ENCODE measurements at regions not wholly inside any gene's neighbourhood (a gene's known extent, or its start where the extent isn't known, plus 50 kb on each side); places are given as distances from the start of the nearest gene placed in this dataset.
"Not testable (repeated sequence)": the region's sequence is repeated elsewhere in the genome, so short reads cannot be mapped to it uniquely, and the experiment has no call there.

DNA sequence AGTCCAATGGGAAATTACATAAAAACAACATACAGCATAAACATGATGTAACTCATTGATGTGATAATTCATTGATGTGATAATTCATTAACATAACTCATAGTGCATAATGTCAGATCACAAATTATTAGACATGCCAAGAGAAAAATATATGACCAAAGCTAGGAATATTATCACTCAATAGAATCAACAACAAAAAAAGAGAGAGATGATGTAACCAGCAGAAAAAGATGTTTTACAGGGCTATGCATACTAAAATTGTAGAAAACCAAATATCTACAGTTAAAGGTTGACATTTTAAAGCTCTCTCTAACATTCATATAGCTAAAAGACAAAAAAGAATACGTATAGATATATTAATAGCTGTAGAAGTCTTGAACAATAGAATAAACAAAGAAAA is 1067.2 kb upstream of the ADGRB3 start:
- DNase-seq (ENCODE audit: low spot score), result no peak
- in situ Hi-C loops (cut with HindIII; ENCODE audit: low sequenced_read_pairs), result no loop called here

DNA sequence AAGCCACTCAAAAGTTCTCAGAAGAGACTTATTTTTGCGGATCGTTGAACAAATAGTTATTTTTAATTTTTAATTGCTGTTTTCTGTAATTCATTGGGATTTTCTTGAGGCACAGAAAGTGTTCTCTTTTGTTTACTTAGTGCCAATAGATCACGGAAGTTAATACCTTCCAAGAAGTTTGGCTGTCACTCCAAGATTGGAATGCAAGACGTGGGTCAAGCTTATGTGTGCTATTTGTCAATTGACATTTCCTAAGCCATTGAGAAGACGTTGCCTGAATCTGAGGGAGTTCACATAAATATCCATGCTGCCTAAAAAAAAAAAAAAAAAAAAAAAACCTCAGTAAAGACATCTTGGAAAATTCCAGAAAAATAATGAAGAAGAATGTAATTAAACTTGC is 1071.4 kb upstream of the ADGRB3 start:
- in situ Hi-C loops (cut with HindIII; ENCODE audit: low sequenced_read_pairs), result no loop called here
- DNase-seq (ENCODE audit: low spot score), result no peak

DNA sequence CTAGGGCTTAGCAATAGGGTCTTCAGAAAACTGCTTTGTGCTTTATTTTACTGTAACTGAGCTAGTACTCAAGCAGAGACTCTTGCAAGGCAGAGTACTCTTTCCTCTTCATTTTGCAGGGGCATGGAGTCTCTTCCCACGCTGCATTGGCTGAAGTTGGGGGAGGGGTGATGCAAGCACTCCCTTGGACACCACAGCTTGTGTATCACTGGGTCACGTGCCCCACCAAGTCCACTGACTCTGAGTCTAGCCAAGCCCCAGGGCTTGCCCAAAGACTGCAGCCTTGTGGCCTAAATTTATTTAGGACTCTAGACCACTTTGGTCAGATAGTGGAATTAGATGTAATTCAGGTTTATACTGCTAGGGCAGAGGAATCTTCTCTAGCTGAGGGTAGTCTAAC is 1075.0 kb upstream of the ADGRB3 start:
- in situ Hi-C loops (cut with HindIII; ENCODE audit: low sequenced_read_pairs), result no loop called here
- no peak for DNase-seq (ENCODE audit: low spot score)

DNA sequence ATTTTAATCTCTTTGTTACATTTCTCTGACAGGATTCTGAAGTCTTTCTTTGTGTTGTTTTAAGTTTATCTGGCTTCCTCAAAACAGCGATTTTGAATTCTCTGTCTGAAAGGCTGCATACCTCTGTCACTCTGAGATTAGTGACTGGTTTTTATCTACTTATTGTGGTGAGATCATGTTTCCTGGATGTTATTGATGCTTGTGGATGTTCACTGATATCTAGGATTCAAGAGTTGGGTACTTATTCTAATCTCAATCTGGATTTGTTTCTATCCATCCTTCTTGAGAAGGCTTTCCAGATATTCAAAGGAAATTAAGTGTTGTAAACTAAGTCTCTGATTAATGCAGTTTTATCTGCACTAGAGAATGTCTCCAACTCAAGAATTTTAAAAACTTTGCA is 1076.1 kb upstream of the ADGRB3 start:
- DNase-seq (ENCODE audit: low spot score), result no peak
- in situ Hi-C loops (cut with HindIII; ENCODE audit: low sequenced_read_pairs), result no loop called here

DNA sequence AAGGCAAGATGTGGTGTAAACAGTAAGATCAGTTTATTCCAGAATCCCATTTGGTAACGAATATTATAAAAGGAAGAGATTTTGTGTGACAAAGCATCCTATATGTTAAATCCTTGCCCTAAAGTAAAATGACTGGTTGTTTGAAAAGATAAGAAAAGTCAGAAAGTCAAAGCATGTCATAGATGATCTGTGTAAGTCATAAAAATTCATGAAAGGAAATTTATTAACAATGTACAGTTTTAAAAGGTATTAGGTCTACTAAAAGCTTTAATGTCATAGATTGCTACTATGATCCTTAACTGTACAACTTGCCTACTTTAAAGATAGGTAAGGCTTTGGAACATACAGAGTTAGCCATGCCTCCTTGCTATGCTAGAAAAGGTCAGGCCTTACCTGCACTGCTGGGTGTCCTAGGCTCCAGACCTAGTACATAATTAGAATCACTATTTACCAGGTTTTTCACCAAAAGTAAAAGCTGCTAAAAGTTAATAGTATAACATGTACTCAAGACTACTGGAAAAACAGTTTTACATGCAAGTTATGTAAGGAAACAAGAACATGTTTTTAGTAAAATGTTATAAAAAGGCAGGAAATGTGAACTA is 1090.1 kb upstream of the ADGRB3 start:
- DNase-seq (ENCODE audit: low spot score), result no peak
- in situ Hi-C loops (cut with HindIII; ENCODE audit: low sequenced_read_pairs), result no loop called here

DNA sequence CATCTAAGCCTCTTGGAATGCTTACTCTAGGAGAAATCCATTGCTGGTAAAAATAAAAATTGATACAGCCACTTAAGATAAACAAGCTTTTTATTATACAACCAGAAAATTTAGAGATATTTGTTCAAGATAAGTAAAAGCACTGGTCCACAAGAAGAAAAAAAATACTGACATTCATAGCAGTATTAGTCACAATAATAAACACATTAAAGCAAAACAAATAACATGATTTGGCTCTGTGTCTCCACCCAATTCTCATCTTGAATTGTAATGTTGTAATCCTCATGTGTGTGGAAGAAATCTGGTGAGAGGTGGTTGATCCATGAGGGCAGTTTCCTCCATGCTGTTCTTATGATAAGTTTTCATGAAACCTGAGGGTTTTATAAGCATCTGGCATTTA is 1093.5 kb upstream of the ADGRB3 start:
- in situ Hi-C loops (cut with HindIII; ENCODE audit: low sequenced_read_pairs), result no loop called here
- no peak for DNase-seq (ENCODE audit: low spot score)

DNA sequence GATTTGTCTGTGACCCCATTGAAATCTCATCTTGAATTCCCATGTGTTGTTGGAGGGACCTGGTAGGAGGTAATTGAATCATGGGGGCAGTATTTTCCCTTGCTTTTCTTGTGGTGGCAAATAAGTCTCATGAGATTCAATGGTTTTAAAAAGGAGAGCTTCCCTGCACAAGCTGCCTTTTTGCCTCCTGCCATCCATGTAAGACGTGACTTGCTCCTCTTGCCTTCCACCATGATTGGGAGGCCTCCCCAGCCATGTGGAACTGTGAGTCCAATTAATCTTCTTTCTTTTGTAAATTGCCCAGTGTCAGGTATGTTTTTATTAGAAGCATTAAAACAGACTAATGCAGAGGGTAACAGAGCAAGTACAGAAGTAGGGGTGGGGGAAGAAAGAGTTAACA is 1097.0 kb upstream of the ADGRB3 start:
- in situ Hi-C loops (cut with HindIII; ENCODE audit: low sequenced_read_pairs), result no loop called here
- DNase-seq (ENCODE audit: low spot score), result no peak

DNA sequence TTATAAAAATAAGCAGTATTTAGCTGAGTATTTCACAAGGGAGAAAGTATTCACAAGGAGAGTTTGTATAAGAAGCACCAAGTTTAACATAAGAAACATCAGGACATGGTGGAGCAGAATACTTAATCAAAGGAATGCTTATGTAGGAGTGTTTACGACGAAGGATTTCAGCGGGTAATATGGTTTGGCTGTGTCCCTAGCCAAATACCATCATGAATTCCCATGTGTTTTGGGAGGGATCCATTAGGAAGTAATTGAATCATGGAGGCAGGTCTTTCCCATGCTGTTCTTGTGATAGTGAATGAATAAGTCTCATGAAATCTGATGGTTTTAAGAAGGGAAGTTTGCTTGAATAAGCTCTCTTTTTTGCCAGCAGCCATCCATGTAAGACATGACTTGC is 1099.1 kb upstream of the ADGRB3 start:
- in situ Hi-C loops (cut with HindIII; ENCODE audit: low sequenced_read_pairs), result no loop called here
- no peak for DNase-seq (ENCODE audit: low spot score)

DNA sequence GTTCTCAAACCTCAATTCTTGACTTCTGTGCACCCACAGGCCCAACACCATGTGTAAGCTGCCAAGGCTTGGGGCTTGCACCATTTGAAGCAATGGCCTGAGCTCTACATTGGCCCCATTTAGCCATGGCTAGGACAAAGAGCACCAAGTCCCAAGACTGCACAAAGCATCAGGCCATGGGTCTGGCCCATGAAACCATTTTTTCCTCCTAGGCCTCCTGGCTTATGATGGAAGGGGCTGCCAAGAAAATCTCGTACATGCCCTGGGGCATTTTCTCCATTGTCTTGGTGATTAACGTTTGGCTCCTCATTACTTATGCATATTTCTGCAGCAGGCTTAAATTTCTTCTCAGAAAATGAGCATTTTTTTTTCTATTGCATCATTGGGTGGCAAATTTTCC is 1128.7 kb upstream of the ADGRB3 start:
- in situ Hi-C loops (cut with HindIII; ENCODE audit: low sequenced_read_pairs), result no loop called here
- no peak for DNase-seq (ENCODE audit: low spot score)

DNA sequence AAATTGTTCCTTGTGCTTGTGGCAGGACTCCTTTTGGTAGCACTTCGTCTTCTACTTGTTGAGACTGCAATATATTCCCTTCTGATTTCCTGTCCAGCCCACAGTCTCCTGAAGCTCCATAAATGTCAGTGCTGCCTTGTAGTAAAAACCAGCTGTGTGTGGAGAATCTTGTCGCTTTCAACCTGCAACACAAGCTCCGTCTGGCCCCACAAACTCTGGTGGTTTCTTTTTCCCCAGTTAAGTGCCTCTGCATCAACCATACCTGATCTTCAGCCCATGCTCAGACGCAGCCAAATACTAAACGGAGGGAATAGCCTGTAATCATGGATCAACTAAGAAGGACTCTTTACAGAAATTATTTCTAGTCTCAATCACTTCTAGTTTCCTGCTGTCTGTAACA is 1133.3 kb upstream of the ADGRB3 start:
- DNase-seq (ENCODE audit: low spot score), result no peak
- in situ Hi-C loops (cut with HindIII; ENCODE audit: low sequenced_read_pairs), result no loop called here

DNA sequence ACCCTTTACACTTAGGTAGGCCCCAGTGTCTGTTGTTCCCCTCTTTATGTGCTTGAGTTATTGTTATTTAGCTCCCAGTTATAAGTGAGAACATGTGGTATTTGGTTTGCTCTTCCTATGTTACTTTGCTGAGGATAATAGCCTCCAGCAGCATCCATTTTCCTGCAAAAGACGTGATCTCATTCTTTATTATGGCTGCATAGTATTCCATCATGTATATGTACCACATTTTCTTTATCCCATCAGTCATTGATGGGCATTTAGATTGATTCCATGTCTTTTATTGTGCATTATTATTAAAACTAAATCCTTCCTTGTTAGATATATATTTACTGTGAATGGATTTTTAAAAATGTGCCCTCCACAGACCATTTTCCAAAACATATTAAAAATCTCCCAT is 1137.3 kb upstream of the ADGRB3 start:
- no peak for DNase-seq (ENCODE audit: low spot score)
- in situ Hi-C loops (cut with HindIII; ENCODE audit: low sequenced_read_pairs), result no loop called here

DNA sequence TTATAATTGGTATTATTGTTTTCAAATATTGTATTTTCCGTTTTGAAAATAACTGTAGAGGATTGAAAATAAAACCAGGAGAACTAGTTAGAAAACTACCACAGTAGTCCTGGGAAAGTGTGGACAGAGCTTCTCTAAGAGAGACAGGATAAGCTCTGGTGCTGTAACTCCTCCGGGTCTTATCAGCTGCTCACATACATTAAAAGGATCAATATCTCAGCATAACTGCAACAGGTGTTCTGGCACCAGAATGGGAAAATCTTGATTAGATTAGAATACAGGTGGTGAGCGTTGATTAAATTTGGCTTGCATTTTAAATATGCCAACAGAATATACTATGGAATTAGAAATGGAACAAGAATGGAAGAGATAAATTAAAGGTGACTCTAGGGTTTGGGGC is 1138.9 kb upstream of the ADGRB3 start:
- no peak for DNase-seq (ENCODE audit: low spot score)
- in situ Hi-C loops (cut with HindIII; ENCODE audit: low sequenced_read_pairs), result no loop called here

DNA sequence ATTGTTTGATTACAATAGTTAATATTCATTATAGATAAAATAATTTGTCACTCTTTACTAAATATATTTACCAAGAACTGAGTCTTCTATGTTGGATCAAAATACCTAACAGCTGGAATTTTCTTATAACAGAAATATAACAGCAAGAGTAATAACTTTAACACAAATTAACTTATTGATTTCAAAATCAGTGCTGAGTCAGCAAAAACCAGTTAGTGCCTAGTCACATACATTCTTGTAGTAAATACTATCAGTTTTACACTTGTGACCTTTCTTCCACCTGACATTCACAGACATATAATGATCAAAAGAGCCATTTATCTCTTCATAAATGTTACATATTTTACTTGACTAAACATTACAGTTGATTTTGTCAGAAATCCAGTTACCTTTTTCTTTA is 1141.4 kb upstream of the ADGRB3 start:
- in situ Hi-C loops (cut with HindIII; ENCODE audit: low sequenced_read_pairs), result no loop called here
- DNase-seq (ENCODE audit: low spot score), result no peak

DNA sequence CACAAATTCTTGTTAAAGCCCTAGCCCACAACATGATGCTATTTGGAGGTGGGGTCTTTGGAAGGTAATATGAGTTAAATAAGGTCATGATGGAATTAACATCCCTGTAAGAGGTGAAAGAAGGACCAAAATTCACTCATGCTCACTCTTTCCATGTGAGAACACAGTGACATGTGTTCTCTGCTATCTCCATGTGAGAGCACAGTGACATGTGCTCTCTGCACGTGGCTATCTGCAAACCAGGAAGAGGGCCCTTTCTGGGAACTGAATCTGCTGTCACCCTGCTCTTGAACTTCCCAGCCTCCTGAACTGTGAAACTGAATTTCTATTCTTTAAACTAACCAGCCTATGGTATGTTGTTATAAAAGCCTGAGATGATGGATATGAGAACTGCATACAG is 1159.4 kb upstream of the ADGRB3 start:
- DNase-seq (ENCODE audit: low spot score), result no peak
- in situ Hi-C loops (cut with HindIII; ENCODE audit: low sequenced_read_pairs), result no loop called here

DNA sequence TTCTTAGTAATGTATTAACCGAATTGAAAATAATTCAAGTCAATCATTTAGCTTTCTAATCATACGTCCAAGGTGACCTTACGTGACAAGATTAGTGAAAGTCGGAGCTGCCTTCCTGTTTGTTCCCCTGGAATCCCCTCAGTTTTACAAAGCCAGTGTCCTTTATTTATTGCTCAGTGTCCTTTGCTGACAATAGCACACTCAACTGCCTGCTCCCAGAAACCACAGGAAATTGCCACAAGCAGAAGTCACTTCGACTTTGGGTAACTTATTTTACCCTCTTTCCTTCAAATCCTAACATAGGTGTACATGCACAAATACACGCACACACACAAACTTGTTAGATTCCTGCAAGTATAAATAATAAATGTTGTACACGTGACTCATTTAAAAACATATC is 1167.7 kb upstream of the ADGRB3 start:
- DNase-seq (ENCODE audit: low spot score), result no peak
- in situ Hi-C loops (cut with HindIII; ENCODE audit: low sequenced_read_pairs), result no loop called here

DNA sequence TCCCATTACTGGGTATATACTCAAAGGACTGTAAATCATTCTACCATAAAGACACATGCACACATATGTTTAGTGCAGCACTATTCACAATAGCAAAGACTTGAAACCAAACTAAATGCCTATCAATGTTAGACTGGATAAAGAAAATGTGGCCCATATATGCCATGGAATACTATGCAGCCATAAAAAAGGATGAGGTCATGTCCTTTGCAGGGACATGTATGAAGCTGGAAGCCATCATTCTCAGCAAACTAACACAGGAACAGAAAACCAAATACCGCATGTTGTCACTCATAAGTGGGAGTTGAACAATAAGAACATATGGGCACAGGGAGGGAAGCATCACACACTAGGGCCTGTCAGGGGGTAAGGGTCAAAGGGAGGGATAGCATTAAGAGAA is 1172.4 kb upstream of the ADGRB3 start:
- in situ Hi-C loops (cut with HindIII; ENCODE audit: low sequenced_read_pairs); DNase-seq (ENCODE audit: low spot score): not testable (repeated sequence)

DNA sequence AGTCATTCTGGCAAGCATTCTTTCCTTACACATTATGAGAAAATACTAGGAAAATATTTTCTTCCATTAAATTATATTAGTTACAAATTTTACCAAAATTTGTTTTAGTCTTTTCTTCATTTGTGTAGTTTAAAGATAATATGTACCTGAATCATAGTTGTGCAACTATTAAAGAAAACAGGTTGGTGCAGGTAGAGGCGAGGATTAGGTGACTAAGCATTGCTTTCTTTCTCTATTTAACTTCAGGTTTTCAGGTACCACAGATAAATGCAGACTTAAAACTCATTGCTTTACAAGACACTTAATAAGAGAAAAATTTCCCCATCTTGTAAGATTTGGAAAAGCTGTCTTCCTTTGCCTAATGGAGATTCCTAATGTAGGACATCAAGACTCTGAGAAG is 1175.5 kb upstream of the ADGRB3 start:
- no peak for DNase-seq (ENCODE audit: low spot score)
- in situ Hi-C loops (cut with HindIII; ENCODE audit: low sequenced_read_pairs), result no loop called here

DNA sequence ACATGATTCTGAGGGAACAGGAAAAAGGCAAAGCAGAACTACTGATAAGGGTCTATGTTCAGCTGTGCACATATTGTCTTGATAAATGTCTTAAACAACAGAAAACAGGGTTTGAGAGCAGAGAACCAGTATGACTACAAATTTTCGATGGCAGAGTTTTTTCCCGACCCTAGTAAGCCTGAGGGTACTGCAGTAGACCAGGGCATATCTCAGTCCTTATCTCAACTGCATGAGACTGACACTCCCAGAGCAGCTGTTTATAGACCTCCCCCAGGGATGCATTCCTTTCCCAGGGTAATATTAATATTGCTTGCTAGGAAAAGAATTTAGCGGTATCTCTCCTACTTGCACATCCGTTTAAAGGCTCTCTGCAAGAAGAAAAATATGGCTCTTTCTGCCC is 1176.8 kb upstream of the ADGRB3 start:
- in situ Hi-C loops (cut with HindIII; ENCODE audit: low sequenced_read_pairs), result no loop called here
- no peak for DNase-seq (ENCODE audit: low spot score)

DNA sequence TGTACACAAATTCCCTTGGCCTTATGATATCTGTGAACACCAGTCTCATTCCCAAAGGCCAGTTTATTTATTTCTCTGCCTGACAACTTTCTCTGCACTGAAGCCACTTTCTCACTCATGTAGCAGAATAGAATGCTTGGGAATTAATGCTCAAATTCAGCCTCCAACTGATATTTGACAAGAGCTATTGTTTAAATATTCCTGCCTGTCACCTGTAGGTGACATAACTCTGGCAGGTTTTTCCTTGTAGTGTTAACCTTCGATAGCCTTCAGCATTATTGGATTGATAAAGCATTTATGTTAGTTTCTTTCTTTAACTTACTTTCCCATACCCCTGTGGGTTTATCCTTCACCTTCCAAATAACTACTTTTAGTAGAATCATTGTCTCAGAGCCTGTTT is 1183.2 kb upstream of the ADGRB3 start:
- DNase-seq (ENCODE audit: low spot score), result no peak
- in situ Hi-C loops (cut with HindIII; ENCODE audit: low sequenced_read_pairs), result no loop called here

DNA sequence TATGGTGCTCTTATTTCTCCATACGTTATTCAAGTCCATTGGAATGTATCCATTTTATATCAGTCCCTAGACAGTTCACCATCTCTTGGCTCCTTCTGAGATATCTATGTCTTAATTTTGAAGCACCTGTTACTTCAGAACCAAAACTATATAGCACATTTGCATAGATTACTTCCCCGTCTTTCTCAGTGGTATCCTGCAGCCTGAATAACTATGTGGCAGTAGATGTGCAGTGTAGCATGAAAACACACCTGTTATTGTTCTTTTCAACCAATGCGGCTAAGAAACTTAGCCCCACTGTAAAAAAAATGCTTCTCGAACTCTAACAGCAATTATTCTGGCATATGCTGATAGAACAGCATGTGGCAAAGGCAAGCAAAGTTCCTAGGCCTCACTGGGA is 1184.4 kb upstream of the ADGRB3 start:
- in situ Hi-C loops (cut with HindIII; ENCODE audit: low sequenced_read_pairs), result no loop called here
- DNase-seq (ENCODE audit: low spot score), result no peak

DNA sequence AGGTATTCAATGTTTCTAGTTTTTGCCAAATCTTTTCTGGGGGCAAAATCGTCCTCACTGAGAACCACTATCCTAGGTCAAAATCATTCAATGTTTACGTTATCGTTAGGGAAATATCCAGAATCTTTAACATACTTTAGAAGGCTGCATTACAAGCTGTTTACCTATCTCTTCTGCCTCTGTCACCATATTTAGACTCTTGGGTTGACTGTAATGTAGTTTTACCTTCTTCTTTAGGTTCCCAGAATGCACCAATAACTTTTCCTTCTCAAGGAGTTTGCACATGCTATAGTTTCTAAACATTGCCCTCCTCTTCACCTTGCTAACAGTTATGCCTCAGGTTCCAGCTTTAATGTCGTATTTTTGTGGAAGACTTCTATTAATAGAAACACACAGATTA is 1185.5 kb upstream of the ADGRB3 start:
- DNase-seq (ENCODE audit: low spot score), result no peak
- in situ Hi-C loops (cut with HindIII; ENCODE audit: low sequenced_read_pairs), result no loop called here

DNA sequence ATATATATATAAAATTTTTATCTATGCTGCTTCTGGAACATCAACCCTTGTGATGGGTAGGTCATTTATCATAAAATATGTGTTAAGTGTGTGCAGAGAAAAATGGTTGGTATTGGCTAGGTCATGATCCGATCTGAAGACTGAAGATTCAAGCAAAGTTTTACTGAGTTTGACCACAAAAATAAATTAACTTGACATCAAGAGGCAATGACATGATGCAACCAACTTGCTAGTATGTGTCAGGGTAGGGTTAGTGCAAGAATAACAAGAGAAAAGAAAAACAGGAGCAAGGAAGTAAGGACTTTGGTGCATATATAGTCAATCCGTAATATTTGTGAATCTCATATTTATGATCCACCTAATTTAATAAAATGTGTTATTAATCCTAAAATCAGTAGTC is 1202.0 kb upstream of the ADGRB3 start:
- in situ Hi-C loops (cut with HindIII; ENCODE audit: low sequenced_read_pairs), result no loop called here
- no peak for DNase-seq (ENCODE audit: low spot score)

All from G401 (cell line).